Body of pancreas (tissue), 4 donors: ENCODE measurements at regions not wholly inside any gene's neighbourhood (a gene's known extent, or its start where the extent isn't known, plus 50 kb on each side); places are given as distances from the start of the nearest gene placed in this dataset.

ENCODE experiments used
- CTCF ChIP-seq, 7 experiments: fragments of 450-650 bp in 4 of 7; fragments of 200-600 bp in 3 of 7; sonication (generic) in 3 of 7; IDR thresholded peaks; one replicate each; pipeline ENCODE4 v1.5.1; 2016 to 2019; ENCODE audit warnings: antibody characterized with exemption in 7 of 7
- POLR2A ChIP-seq, 3 donors: fragments of 450-650 bp; IDR thresholded peaks; one replicate each; pipeline ENCODE4 v1.6.1; 2016; ENCODE audit warnings: antibody characterized with exemption in 3 of 3, mild to moderate bottlenecking in 2 of 3

DNA sequence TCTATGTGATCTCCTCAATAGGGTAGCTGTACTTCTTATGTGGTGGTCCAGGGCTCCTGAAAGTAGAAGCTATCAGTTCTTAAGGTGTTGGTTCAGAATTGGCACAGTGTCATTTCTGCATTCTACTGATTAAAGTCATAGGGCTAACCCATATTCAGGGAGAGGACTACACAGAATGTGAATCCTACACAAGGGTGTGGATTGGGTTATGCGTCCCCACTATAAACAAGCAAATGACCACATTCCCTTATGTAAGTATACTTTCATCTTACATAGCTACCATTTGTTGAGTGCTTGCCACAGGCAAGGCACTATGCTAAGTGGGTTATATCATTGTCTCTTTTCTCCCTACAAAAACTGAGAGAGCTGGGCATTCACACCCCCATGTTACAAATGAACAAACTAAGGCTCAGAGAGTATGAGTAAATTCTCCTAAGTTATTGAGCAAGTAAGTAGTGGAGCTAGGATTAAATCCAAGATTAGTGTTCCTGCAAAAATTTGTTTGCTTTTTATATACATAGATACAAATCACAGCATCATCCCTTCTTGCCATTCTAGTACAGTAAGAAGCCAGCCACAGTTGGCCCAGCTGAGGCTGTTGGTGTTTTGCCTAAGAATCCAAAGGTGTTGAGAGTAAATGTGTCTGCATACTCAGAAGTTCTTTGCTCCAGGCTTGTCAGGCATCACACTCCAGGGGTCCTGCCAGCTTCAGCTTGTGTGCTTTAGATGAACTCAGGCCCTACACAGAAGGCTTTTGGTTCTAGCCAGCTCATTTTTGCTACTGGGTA lies 157.8 kb downstream of the KIF18A start:
- no peak for TF ChIP-seq CTCF (IDR thresholded peaks at IDR 0.05)
- TF ChIP-seq POLR2A (IDR thresholded peaks at IDR 0.05), result no peak
